ENCODE measurements at regions not wholly inside any gene's neighbourhood (a gene's known extent, or its start where the extent isn't known, plus 50 kb on each side); places are given as distances from the start of the nearest gene placed in this dataset.
A peak's percentile ranks its signal among the peaks of the same experiment; 100 is the strongest.

DNA sequence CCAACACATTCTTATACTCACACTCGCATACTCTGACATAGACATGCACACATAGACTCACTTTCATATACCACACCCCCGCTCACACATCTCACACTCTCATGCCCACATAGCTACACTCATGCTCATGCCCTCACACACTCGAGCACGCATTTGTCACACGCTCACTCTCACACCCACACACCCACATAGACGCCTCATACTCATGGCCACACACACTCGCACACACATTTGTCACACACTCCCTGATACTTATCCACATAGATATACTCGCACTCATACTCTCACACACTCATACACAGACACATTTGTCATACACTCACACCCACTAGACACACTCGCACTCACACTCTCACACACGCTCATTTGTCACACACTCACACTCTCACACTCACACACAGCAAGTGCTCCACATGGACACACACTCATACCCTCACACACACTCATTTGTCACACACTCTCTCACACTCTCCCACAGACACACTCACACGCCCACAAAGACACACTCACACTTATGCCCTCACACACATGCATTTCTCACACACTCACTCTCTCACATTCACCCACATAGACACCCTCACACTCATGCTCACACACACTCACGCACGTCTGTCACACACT, 50.9 kb downstream of the TNP1 start:
- no peak for DNase-seq
- intact Hi-C loops (cut with DNase I), result no loop called here
- ATAC-seq (ENCODE audit: poor library complexity), result no peak

GRCh38 chr2:216807857-216808272, 52.0 kb downstream of the TNP1 start:
- DNase-seq (no peak), ATAC-seq (ENCODE audit: poor library complexity) (peak; percentile 53)
- intact Hi-C loops (cut with DNase I), result no loop called here

- peak; percentile 49 for ATAC-seq (ENCODE audit: poor library complexity)
- intact Hi-C loops (cut with DNase I), result no loop called here
- no peak for DNase-seq
These were observed 55.2 kb downstream of the TNP1 start for GRCh38 chr2:216804357-216805350.

- DNase-seq, result peak; percentile 83
- peak; percentile 82 for ATAC-seq (ENCODE audit: poor library complexity)
- intact Hi-C loops (cut with DNase I), result no loop called here
These were observed 56.1 kb downstream of the TNP1 start for GRCh38 chr2:216803791-216804190.

GRCh38 chr2:216802516-216803215, 57.2 kb downstream of the TNP1 start:
- DNase-seq (no peak), ATAC-seq (ENCODE audit: poor library complexity) (peak; percentile 5)
- intact Hi-C loops (cut with DNase I), result no loop called here

DNA sequence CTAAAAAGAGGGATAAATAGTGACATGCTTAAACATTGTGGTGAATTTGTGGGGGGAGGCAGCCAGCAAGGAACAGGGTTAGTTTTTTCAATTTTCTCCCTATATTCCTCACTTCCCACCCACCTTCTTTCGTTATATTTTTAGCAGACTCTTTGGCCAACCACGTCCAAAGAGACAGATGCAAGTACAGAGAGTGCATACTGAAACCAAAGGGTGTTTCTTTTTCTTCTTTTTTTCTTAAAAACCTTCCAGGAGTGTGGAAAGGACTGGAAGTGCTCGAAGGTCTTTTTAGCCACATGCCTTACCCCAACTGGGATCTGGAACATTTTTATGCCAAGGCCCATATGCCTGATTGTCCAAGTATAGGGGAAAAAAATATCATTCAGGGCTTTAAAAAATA, 59.0 kb downstream of the TNP1 start:
- intact Hi-C loops (cut with DNase I), result no loop called here
- DNase-seq, result no peak
- ATAC-seq (ENCODE audit: poor library complexity), result no peak

DNA sequence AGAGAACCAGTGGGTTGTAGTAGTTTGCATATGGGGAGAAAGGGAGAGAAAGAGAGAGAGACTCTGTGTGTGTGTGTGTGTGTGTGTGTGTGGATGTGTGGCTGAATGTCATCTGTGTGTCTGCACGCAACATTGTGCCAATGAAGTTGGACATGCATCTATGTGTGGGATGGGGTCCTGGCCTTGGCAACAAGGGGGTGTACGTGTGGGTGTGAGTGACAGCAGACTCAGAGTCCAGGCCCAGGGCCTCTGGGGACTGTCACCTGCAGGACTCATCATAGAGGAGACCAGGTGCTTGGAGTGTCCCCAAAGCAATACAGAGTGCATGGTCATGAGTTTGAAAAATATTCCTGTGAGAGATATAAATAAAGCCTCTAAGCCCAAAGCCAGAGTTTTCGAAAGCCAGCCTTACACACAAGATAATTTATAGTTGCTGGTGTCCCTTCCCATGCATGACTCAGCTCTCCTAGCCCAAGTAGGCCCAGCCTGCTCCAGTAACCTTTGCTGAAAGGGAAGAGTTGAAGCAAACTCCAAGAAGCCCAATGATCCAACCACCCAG, 59.9 kb downstream of the TNP1 start:
- intact Hi-C loops (cut with DNase I), result no loop called here
- ATAC-seq (ENCODE audit: poor library complexity), result peak; percentile 9

GRCh38 chr2:216796115-216796840, 63.6 kb downstream of the TNP1 start:
- no peak for ATAC-seq (ENCODE audit: poor library complexity)
- intact Hi-C loops (cut with DNase I), result no loop called here

More for the DNA sequence above, 59.9 kb downstream of the TNP1 start:
- no peak for DNase-seq

GRCh38 chr2:216793386-216793785, 66.5 kb downstream of the TNP1 start:
- intact Hi-C loops (cut with DNase I), result no loop called here
- no peak for ATAC-seq (ENCODE audit: poor library complexity)

More at GRCh38 chr2:216796115-216796840, 63.6 kb downstream of the TNP1 start:
- DNase-seq, result no peak

GRCh38 chr2:216792222-216793021, 67.4 kb downstream of the TNP1 start:
- ATAC-seq (ENCODE audit: poor library complexity) (peak; percentile 78), DNase-seq (peak; percentile 63)
- intact Hi-C loops (cut with DNase I), result no loop called here

More at GRCh38 chr2:216793386-216793785, 66.5 kb downstream of the TNP1 start:
- DNase-seq, result no peak

GRCh38 chr2:216791303-216791702, 68.6 kb downstream of the TNP1 start:
- intact Hi-C loops (cut with DNase I), result no loop called here
- peak; percentile 65 for ATAC-seq (ENCODE audit: poor library complexity)
- no peak for DNase-seq

DNA sequence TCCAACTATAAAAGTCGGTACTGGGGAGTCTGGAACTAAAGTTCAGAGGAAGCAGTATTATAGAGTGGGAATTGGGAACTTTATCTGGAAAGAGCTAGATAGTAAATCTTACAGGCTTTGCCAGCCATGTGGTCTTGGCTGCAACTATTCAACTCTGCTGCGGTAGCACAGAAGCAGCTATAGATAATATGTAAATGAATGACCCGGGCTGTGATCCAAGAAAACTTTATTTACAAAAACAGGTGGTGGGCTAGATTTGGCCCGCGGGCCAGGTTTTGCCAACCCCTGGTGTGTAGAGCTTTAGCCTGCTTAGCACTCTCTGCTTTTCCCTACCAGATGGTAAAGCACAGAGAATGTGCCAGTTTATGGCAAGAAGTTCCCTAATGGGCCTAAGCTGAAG, 70.8 kb downstream of the TNP1 start:
- intact Hi-C loops (cut with DNase I), result no loop called here
- no peak for ATAC-seq (ENCODE audit: poor library complexity)
- DNase-seq, result no peak

DNA sequence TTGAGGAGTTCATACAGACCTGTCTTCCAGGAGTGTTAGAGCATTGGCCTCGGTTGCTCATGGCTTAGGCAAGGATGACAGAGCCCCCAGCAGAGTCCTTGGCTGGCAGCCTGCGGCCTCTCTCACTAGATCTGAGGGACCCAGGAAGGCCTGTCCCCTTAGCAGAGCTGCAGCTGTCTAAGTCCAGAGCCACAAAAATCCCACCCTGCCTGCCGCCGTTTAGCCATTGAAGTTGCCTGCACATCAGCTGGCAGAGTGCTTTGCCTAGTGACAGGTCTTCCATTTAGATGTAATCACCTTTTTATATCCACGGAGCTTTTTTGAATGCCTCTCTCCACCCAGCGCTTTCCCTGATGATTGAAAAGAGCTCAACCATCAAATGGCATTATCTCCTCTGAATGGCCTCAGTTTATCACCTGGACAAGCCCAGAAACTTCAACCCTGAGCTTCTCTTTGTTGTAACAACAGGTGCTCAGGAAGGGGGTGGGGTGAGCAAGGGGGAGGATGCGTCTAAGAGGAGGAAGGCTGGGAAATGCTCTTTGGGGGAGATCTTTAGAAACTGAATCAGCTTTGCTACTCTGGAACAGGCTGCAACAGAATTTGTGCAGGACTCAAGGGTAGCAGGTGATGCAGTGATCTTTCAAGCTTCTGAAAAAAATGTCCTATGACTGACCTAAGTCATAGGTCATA, 71.9 kb downstream of the TNP1 start:
- ATAC-seq (ENCODE audit: poor library complexity) (no peak), DNase-seq (no peak)
- intact Hi-C loops (cut with DNase I), result no loop called here

DNA sequence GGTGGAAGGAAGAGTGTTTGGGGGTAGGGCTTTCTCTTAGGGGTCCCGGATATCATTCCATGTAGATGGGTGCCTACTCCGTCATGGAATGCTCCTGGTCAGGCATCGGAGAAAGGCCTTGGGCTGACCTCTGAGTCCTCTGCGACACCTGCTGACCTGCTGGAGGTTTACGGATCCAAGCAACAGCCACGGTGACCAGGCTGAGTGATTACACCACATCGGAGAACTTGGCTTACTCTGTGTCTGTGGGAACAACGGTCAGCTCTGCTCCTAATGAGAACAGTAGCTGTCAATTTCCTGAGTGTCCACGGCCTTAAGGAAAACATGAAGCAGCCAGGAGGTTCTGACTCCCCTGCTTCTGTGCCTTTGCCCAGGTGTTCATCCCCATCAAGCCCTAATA, 73.2 kb downstream of the TNP1 start:
- intact Hi-C loops (cut with DNase I), result no loop called here
- DNase-seq (no peak), ATAC-seq (ENCODE audit: poor library complexity) (no peak)

DNA sequence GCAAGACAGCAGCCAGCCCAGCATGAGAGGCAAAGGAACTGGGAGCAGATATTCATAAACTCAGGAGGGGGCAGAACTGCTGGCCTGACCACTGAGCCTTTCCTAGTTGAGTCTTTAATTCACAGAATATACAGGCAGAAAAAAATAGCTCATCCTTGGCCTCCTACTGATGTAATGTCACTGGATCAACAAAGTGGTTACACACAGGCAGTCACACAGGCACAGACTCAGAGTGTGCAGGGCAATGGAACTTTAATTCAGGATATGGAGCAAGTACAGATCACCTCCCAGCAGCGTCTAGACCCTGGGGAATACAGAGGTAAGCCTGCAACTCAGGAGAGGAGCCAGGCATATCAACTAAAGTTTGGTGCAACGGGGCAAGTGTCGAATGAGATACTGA, 75.4 kb downstream of the TNP1 start:
- intact Hi-C loops (cut with DNase I), result no loop called here
- DNase-seq (no peak), ATAC-seq (ENCODE audit: poor library complexity) (no peak)

GRCh38 chr2:216781709-216782108, 78.2 kb downstream of the TNP1 start:
- no peak for ATAC-seq (ENCODE audit: poor library complexity)
- intact Hi-C loops (cut with DNase I), result loop anchor here (2.0 kb wide), 1 partner anchor 35 kb away; no protein-coding TSS in a partner anchor

DNA sequence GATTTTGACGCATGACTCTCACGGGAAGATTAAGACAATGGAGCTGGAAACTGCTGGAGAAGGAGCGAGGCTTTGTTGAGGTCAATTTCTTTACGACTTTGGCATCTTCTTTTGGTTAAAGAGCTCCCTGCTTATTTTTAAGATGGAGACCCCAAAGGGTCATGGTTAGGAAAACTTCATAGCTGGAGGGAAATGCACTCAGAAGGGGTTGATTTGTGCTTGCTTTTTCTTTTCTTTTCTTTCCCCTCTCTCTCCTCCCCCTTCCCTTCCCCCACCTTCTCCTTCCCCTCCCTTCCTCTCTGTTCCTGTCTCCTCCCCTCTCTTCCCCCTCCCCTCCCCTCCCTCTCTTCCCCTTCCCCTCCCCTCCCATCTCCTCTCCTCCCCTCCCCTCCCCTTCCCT, 79.0 kb downstream of the TNP1 start:
- DNase-seq, result no peak
- intact Hi-C loops (cut with DNase I), result no loop called here
- ATAC-seq (ENCODE audit: poor library complexity), result no peak

More at GRCh38 chr2:216781709-216782108, 78.2 kb downstream of the TNP1 start:
- DNase-seq, result no peak
